HG02884 (cell line): ENCODE measurements at regions not wholly inside any gene's neighbourhood (a gene's known extent, or its start where the extent isn't known, plus 50 kb on each side); places are given as distances from the start of the nearest gene placed in this dataset.

ENCODE experiments used
- ATAC-seq: cut with Tn5 transposase; IDR thresholded peaks from one replicate; pipeline ENCODE4 v1.9.1; 2021; ENCODE audit warnings: mild to moderate bottlenecking, moderate library complexity; ENCODE audit not compliant: unreplicated experiment

GRCh38 chr2:18797133-18797845 is 207.9 kb upstream of the NT5C1B start:
- no peak for ATAC-seq

GRCh38 chr2:18795906-18796305 is 206.5 kb upstream of the NT5C1B start:
- ATAC-seq: no peak

GRCh38 chr2:18792684-18793083 is 203.3 kb upstream of the NT5C1B start:
- ATAC-seq: no peak

GRCh38 chr2:18792226-18792629 is 202.9 kb upstream of the NT5C1B start:
- ATAC-seq: no peak

- no peak for ATAC-seq
These were observed 201.9 kb upstream of the NT5C1B start for GRCh38 chr2:18791172-18791797.

GRCh38 chr2:18790509-18791171 is 201.3 kb upstream of the NT5C1B start:
- ATAC-seq: no peak

- ATAC-seq: no peak
These were observed 199.2 kb upstream of the NT5C1B start for GRCh38 chr2:18788592-18788991.

GRCh38 chr2:18787726-18788125 is 198.4 kb upstream of the NT5C1B start:
- ATAC-seq: no peak

GRCh38 chr2:18784245-18784644 is 194.9 kb upstream of the NT5C1B start:
- no peak for ATAC-seq

GRCh38 chr2:18781541-18782280 is 192.3 kb upstream of the NT5C1B start:
- ATAC-seq: no peak

GRCh38 chr2:18777250-18777812 is 188.0 kb upstream of the NT5C1B start:
- ATAC-seq: no peak

GRCh38 chr2:18771212-18771611 is 181.8 kb upstream of the NT5C1B start:
- no peak for ATAC-seq

- no peak for ATAC-seq
These were observed 174.0 kb upstream of the NT5C1B start for GRCh38 chr2:18763338-18763737.

- no peak for ATAC-seq
These were observed 173.3 kb upstream of the NT5C1B start for GRCh38 chr2:18762667-18763066.

- no peak for ATAC-seq
These were observed 164.9 kb upstream of the NT5C1B start for GRCh38 chr2:18754286-18754685.

GRCh38 chr2:18753722-18754121 is 164.4 kb upstream of the NT5C1B start:
- no peak for ATAC-seq

- ATAC-seq: no peak
These were observed 163.5 kb upstream of the NT5C1B start for GRCh38 chr2:18752667-18753422.

GRCh38 chr2:18752022-18752493 is 162.7 kb upstream of the NT5C1B start:
- ATAC-seq: no peak

GRCh38 chr2:18750672-18751554 is 161.5 kb upstream of the NT5C1B start:
- no peak for ATAC-seq
